ENCODE measurements at regions not wholly inside any gene's neighbourhood (a gene's known extent, or its start where the extent isn't known, plus 50 kb on each side); places are given as distances from the start of the nearest gene placed in this dataset.
A peak's percentile ranks its signal among the peaks of the same experiment; 100 is the strongest.

- H3K27me3 Mint-ChIP-seq (ENCODE audit: low read depth in 3 of 3) = peaks cover 11 to 26% (median 18%) of the 10 kb centered on the region in 3 donors
- intact Hi-C loops (cut with micrococcal nuclease) = no loop called here
- no peaks in the 10 kb centered on the region for H4K20me1 ChIP-seq (ENCODE audit: insufficient read depth, low read length)
- peak overlapping the region in 1 of 7 donors; percentile 77 for H3K27ac Mint-ChIP-seq
- H3K4me3 Mint-ChIP-seq = no peak overlapping the region
- TF ChIP-seq CTCF (IDR thresholded peaks at IDR 0.05) = no peak
- no peak overlapping the region for H3K27ac ChIP-seq (ENCODE audit: low read depth in 1 of 2, low read length in 2 of 2)
- H3K4me3 ChIP-seq (replicated peaks in 1 of 3; ENCODE audit: low read depth in 2 of 3, low read length in 3 of 3) = no peak overlapping the region
- H3K36me3 ChIP-seq (replicated peaks in 1 of 2; ENCODE audit: control insufficient read depth in 1 of 2, insufficient read depth in 2 of 2, low read length in 2 of 2) = no peaks in the 10 kb centered on the region
- no peak overlapping the region for H2AFZ ChIP-seq (ENCODE audit: insufficient read depth, low read depth, low read length, poor library complexity, severe bottlenecking)
- peaks cover 7 to 18% of the 10 kb centered on the region in 2 donors for H3K27me3 ChIP-seq (ENCODE audit: control insufficient read depth in 2 of 2, insufficient read depth in 2 of 2, low read length in 2 of 2)
- no peak for DNase-seq
- no peak overlapping the region for H3K9ac ChIP-seq (ENCODE audit: insufficient read depth, low read length, poor library complexity, severe bottlenecking)
- H3K4me1 ChIP-seq (ENCODE audit: control insufficient read depth in 1 of 2, insufficient read depth in 2 of 2, low read length in 2 of 2) = peaks cover 18 to 19% of the 10 kb centered on the region in 2 donors
- peaks cover 0 to 12% (median 2%) of the 10 kb centered on the region in 7 donors for H3K9me3 Mint-ChIP-seq
- H3K9me3 ChIP-seq (replicated peaks in 1 of 2; ENCODE audit: control insufficient read depth in 1 of 2, insufficient read depth in 1 of 2, low read length in 2 of 2) = no peaks in the 10 kb centered on the region
- WGBS (ENCODE audit: insufficient coverage) = 79% methylated on average over 2 of the region's 6 CpGs
- no peaks in the 10 kb centered on the region for H3K36me3 Mint-ChIP-seq
- peaks cover 16% of the 10 kb centered on the region for H3K4me1 Mint-ChIP-seq
- H3K79me2 ChIP-seq (ENCODE audit: insufficient read depth, low read length) = no peaks in the 10 kb centered on the region
- H3K4me2 ChIP-seq (replicated peaks; ENCODE audit: extremely low read depth, low read length, poor library complexity, severe bottlenecking) = no peak overlapping the region
These were observed 188.8 kb upstream of the NRP1 start for GRCh38 chr10:33523236-33523792.

- Histone ChIP-seq H3K9ac (ENCODE audit: insufficient read depth, low read length, poor library complexity, severe bottlenecking) (no peak overlapping the region), H2AFZ (ENCODE audit: insufficient read depth, low read depth, low read length, poor library complexity, severe bottlenecking) (no peak overlapping the region), H3K4me2 (replicated peaks; ENCODE audit: extremely low read depth, low read length, poor library complexity, severe bottlenecking) (no peak overlapping the region), H3K27me3 (ENCODE audit: control insufficient read depth in 2 of 2, insufficient read depth in 2 of 2, low read length in 2 of 2) (peaks cover 7 to 15% of the 10 kb centered on the region in 2 donors), H3K36me3 (replicated peaks in 1 of 2; ENCODE audit: control insufficient read depth in 1 of 2, insufficient read depth in 2 of 2, low read length in 2 of 2) (no peaks in the 10 kb centered on the region), H3K9me3 (replicated peaks in 1 of 2; ENCODE audit: control insufficient read depth in 1 of 2, insufficient read depth in 1 of 2, low read length in 2 of 2) (no peaks in the 10 kb centered on the region), H3K27ac (ENCODE audit: low read depth in 1 of 2, low read length in 2 of 2) (no peak overlapping the region), H4K20me1 (ENCODE audit: insufficient read depth, low read length) (no peaks in the 10 kb centered on the region), H3K79me2 (ENCODE audit: insufficient read depth, low read length) (no peaks in the 10 kb centered on the region), H3K4me1 (ENCODE audit: control insufficient read depth in 1 of 2, insufficient read depth in 2 of 2, low read length in 2 of 2) (peaks cover 18 to 19% of the 10 kb centered on the region in 2 donors), H3K4me3 (replicated peaks in 1 of 3; ENCODE audit: low read depth in 2 of 3, low read length in 3 of 3) (no peak overlapping the region)
- peaks cover 0 to 15% (median 4%) of the 10 kb centered on the region in 7 donors for H3K9me3 Mint-ChIP-seq
- H3K27me3 Mint-ChIP-seq (ENCODE audit: low read depth in 3 of 3) = peaks cover 11 to 22% (median 16%) of the 10 kb centered on the region in 3 donors
- intact Hi-C loops (cut with micrococcal nuclease) = no loop called here
- H3K4me3 Mint-ChIP-seq = peak overlapping the region in 1 of 2 donors; percentile 5
- H3K27ac Mint-ChIP-seq = no peak overlapping the region
- no peak for DNase-seq
- WGBS (ENCODE audit: insufficient coverage) = 100% methylated on average over 2 of the region's 3 CpGs
- peaks cover 16% of the 10 kb centered on the region for H3K4me1 Mint-ChIP-seq
- no peak for TF ChIP-seq CTCF (IDR thresholded peaks at IDR 0.05)
- H3K36me3 Mint-ChIP-seq = no peaks in the 10 kb centered on the region
These were observed 187.4 kb upstream of the NRP1 start for GRCh38 chr10:33521904-33522303.

All from CD14-positive monocyte (primary cell).